ENCODE measurements at regions not wholly inside any gene's neighbourhood (a gene's known extent, or its start where the extent isn't known, plus 50 kb on each side); places are given as distances from the start of the nearest gene placed in this dataset.

GRCh38 chr1:173420330-173420806, 56.8 kb upstream of the PRDX6 start (continued):
- TF ChIP-seq MAFG (tag; conservative IDR thresholded peaks at IDR 0.05) (no peak; the same call in 1 of the 2 replicates), ZNF57 (CRISPR knock-in tag; IDR thresholded peaks at IDR 0.05) (no peak), EGR1 (conservative IDR thresholded peaks at IDR 0.05) (no peak), ZNF165 (CRISPR knock-in tag; IDR thresholded peaks at IDR 0.05; ENCODE audit: borderline replicate concordance) (no peak), KDM4B (IDR thresholded peaks at IDR 0.05; ENCODE audit: borderline replicate concordance in 2 of 2, low read depth in 1 of 2) (no peak), ARID2 (IDR thresholded peaks at IDR 0.05) (peak; percentile 91), RB1 (IDR thresholded peaks at IDR 0.05; ENCODE audit: low read depth) (peak; percentile 24; the same call in 1 of the 2 replicates), KLF16 (IDR thresholded peaks at IDR 0.05) (0 out of 2 replicates have a peak, but pooled peaks have one; percentile 9), MAFF (IDR thresholded peaks at IDR 0.05; ENCODE audit: low read length) (peak; percentile 6; the same call in 1 of the 2 replicates), ZNF239 (CRISPR knock-in tag; IDR thresholded peaks at IDR 0.05) (peak; percentile 50), SMAD1 (IDR thresholded peaks at IDR 0.05; ENCODE audit: low read depth, low read length, partially characterized antibody) (no peak), DPF2 (IDR thresholded peaks at IDR 0.05) (peak; percentile 50; the same call in 1 of the 2 replicates), CC2D1A (IDR thresholded peaks at IDR 0.05) (peak; percentile 94), ADNP (tag; IDR thresholded peaks at IDR 0.05) (no peak), ATF3 (IDR thresholded peaks at IDR 0.05) (peak; percentile 53), ATF3 (CRISPR knock-in tag; conservative IDR thresholded peaks at IDR 0.05) (peak; percentile 60; the same call in 1 of the 2 replicates), GATAD2A (IDR thresholded peaks at IDR 0.05) (no peak)
- TF ChIP-seq, protein P1, sequence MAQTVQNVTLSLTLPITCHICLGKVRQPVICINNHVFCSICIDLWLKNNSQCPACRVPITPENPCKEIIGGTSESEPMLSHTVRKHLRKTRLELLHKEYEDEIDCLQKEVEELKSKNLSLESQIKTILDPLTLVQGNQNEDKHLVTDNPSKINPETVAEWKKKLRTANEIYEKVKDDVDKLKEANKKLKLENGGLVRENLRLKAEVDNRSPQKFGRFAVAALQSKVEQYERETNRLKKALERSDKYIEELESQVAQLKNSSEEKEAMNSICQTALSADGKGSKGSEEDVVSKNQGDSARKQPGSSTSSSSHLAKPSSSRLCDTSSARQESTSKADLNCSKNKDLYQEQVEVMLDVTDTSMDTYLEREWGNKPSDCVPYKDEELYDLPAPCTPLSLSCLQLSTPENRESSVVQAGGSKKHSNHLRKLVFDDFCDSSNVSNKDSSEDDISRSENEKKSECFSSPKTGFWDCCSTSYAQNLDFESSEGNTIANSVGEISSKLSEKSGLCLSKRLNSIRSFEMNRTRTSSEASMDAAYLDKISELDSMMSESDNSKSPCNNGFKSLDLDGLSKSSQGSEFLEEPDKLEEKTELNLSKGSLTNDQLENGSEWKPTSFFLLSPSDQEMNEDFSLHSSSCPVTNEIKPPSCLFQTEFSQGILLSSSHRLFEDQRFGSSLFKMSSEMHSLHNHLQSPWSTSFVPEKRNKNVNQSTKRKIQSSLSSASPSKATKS (CRISPR knock-in tag; IDR thresholded peaks at IDR 0.05): no peak
- TF ChIP-seq, protein P2, sequence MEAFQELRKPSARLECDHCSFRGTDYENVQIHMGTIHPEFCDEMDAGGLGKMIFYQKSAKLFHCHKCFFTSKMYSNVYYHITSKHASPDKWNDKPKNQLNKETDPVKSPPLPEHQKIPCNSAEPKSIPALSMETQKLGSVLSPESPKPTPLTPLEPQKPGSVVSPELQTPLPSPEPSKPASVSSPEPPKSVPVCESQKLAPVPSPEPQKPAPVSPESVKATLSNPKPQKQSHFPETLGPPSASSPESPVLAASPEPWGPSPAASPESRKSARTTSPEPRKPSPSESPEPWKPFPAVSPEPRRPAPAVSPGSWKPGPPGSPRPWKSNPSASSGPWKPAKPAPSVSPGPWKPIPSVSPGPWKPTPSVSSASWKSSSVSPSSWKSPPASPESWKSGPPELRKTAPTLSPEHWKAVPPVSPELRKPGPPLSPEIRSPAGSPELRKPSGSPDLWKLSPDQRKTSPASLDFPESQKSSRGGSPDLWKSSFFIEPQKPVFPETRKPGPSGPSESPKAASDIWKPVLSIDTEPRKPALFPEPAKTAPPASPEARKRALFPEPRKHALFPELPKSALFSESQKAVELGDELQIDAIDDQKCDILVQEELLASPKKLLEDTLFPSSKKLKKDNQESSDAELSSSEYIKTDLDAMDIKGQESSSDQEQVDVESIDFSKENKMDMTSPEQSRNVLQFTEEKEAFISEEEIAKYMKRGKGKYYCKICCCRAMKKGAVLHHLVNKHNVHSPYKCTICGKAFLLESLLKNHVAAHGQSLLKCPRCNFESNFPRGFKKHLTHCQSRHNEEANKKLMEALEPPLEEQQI (IDR thresholded peaks at IDR 0.05): peak; percentile 95
- TF ChIP-seq, protein P3, sequence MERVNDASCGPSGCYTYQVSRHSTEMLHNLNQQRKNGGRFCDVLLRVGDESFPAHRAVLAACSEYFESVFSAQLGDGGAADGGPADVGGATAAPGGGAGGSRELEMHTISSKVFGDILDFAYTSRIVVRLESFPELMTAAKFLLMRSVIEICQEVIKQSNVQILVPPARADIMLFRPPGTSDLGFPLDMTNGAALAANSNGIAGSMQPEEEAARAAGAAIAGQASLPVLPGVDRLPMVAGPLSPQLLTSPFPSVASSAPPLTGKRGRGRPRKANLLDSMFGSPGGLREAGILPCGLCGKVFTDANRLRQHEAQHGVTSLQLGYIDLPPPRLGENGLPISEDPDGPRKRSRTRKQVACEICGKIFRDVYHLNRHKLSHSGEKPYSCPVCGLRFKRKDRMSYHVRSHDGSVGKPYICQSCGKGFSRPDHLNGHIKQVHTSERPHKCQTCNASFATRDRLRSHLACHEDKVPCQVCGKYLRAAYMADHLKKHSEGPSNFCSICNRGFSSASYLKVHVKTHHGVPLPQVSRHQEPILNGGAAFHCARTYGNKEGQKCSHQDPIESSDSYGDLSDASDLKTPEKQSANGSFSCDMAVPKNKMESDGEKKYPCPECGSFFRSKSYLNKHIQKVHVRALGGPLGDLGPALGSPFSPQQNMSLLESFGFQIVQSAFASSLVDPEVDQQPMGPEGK (CRISPR knock-in tag; IDR thresholded peaks at IDR 0.05; ENCODE audit: borderline replicate concordance): no peak
- TF ChIP-seq, protein P4, sequence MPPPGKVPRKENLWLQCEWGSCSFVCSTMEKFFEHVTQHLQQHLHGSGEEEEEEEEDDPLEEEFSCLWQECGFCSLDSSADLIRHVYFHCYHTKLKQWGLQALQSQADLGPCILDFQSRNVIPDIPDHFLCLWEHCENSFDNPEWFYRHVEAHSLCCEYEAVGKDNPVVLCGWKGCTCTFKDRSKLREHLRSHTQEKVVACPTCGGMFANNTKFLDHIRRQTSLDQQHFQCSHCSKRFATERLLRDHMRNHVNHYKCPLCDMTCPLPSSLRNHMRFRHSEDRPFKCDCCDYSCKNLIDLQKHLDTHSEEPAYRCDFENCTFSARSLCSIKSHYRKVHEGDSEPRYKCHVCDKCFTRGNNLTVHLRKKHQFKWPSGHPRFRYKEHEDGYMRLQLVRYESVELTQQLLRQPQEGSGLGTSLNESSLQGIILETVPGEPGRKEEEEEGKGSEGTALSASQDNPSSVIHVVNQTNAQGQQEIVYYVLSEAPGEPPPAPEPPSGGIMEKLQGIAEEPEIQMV (tag; conservative IDR thresholded peaks at IDR 0.05; ENCODE audit: low read depth): peak; percentile 57
